A549 (cell line): ENCODE measurements at regions not wholly inside any gene's neighbourhood (a gene's known extent, or its start where the extent isn't known, plus 50 kb on each side); places are given as distances from the start of the nearest gene placed in this dataset.

Source experiments
- ATAC-seq, 2 experiments: fragments of 200-7000 bp in 1 of 2; fragments of >200 bp in 1 of 2; cut with Nextera tagmentation in 1 of 2; cut with Tn5 transposase in 1 of 2; 3 replicates each; pipeline versions ENCODE4 v1.8.0 to v1.9.1; 2018 to 2020; ENCODE audit warnings: mild to moderate bottlenecking in 1 of 2, moderate library complexity in 1 of 2
- CTCF ChIA-PET: fragments of 300-600 bp; sonication (Branson Sonifier 250); formaldehyde crosslinking; extraction: SDS; loops from one replicate; lab custom pipeline; 2021; ENCODE audit warnings: antibody characterized with exemption, inconsistent platforms; lab: Yijun Ruan, JAX
- POLR2A ChIA-PET: fragments of 350-600 bp; formaldehyde crosslinking; extraction: SDS; loops from one replicate; lab custom pipeline; 2021; ENCODE audit warnings: antibody characterized with exemption, inconsistent platforms; lab: Yijun Ruan, JAX
- DNase-seq, 2 experiments: peaks; one replicate each; pipeline versions ENCODE4 v3.0.0 to v3.0.0-alpha.2; 2011 to 2016; ENCODE audit warnings: low read depth in 1 of 2, low spot score in 1 of 2
- FAIRE-seq: peaks from 2 replicates; lab custom pipeline; 2011; peaks lifted over from hg19 to GRCh38; lab: Jason Lieb, UNC
- H3K27ac ChIP-seq, 2 experiments: fragments of >200 bp; sonication (Bioruptor Twin); formaldehyde crosslinking; 3 replicates each; pipeline ENCODE4 v1.5.1; 2016 to 2017
- H3K4me1 ChIP-seq: fragments of >200 bp; sonication (Bioruptor Twin); formaldehyde crosslinking; 3 replicates; pipeline ENCODE4 v1.6.1; 2016
- H3K4me2 ChIP-seq: fragments of >200 bp; sonication (Bioruptor Twin); formaldehyde crosslinking; 3 replicates; pipeline ENCODE4 v1.6.1; 2016
- H3K4me3 ChIP-seq: fragments of >200 bp; sonication (Bioruptor Twin); formaldehyde crosslinking; 3 replicates; pipeline ENCODE4 v1.5.1; 2016
- H3K9me3 ChIP-seq: fragments of >200 bp; sonication (Bioruptor Twin); formaldehyde crosslinking; 3 replicates; pipeline ENCODE4 v1.6.1; 2016
- CBX8 ChIP-seq: fragments of 200-600 bp; sonication (generic); IDR thresholded peaks from 2 replicates; pipeline ENCODE4 v1.6.1; 2016
- CEBPB ChIP-seq, 2 experiments: fragments of >200 bp in 1 of 2; sonication (Bioruptor Twin) in 1 of 2; formaldehyde crosslinking in 1 of 2; IDR thresholded peaks; 2 replicates each; pipeline ENCODE4 v1.6.1; 2012 to 2016
- EHF ChIP-seq: fragments of 250-450 bp; sonication (Bioruptor Pico); IDR thresholded peaks from 2 replicates; pipeline ENCODE4 v1.5.0; 2020; ENCODE audit warnings: mild to moderate bottlenecking
- EHMT2 ChIP-seq: fragments of 200-600 bp; sonication (generic); IDR thresholded peaks from 2 replicates; pipeline ENCODE4 v1.6.1; 2016; ENCODE audit warnings: antibody characterized with exemption, low read depth, mild to moderate bottlenecking, moderate library complexity
- EP300 ChIP-seq, 2 experiments: fragments of >200 bp; sonication (Bioruptor Twin); formaldehyde crosslinking; IDR thresholded peaks; 2 replicates in 1 of 2; 3 replicates in 1 of 2; pipeline ENCODE4 v1.6.1; 2016 to 2017
- ESRRA ChIP-seq: fragments of 150-350 bp; IDR thresholded peaks from 2 replicates; pipeline ENCODE4 v1.6.1; 2014; ENCODE audit warnings: mild to moderate bottlenecking, low read length, borderline replicate concordance
- FOSB ChIP-seq: fragments of 250-450 bp; sonication (Bioruptor Pico); IDR thresholded peaks from 2 replicates; pipeline ENCODE4 v1.5.0; 2020; ENCODE audit warnings: mild to moderate bottlenecking, moderate library complexity
- FOSL2 ChIP-seq, 2 experiments: fragments of 450-650 bp in 1 of 2; fragments of >200 bp in 1 of 2; sonication (Bioruptor Twin) in 1 of 2; formaldehyde crosslinking; IDR thresholded peaks; 2 replicates each; pipeline versions ENCODE4 v1.5.0 to v1.6.1; 2016 to 2020; ENCODE audit warnings: mild to moderate bottlenecking in 1 of 2, moderate library complexity in 1 of 2
- HEYL ChIP-seq: fragments of 250-450 bp; sonication (Bioruptor Pico); IDR thresholded peaks from 2 replicates; pipeline ENCODE4 v1.8.0; 2021; ENCODE audit warnings: mild to moderate bottlenecking, moderate library complexity
- HOXA7 ChIP-seq: fragments of 250-450 bp; sonication (Bioruptor Pico); IDR thresholded peaks from 2 replicates; pipeline ENCODE4 v1.5.0; 2020; ENCODE audit warnings: mild to moderate bottlenecking, moderate library complexity
- JUNB ChIP-seq: fragments of >200 bp; sonication (Bioruptor Twin); formaldehyde crosslinking; IDR thresholded peaks from 2 replicates; pipeline ENCODE4 v1.6.1; 2016
- KDM1A ChIP-seq: fragments of 200-600 bp; sonication (generic); IDR thresholded peaks from 2 replicates; pipeline ENCODE4 v1.6.1; 2016; ENCODE audit warnings: low read depth, mild to moderate bottlenecking
- MAFK ChIP-seq: fragments of 450-650 bp; IDR thresholded peaks from 2 replicates; pipeline ENCODE4 v1.6.1; 2014; ENCODE audit not compliant: partially characterized antibody
- NR3C1 ChIP-seq: fragments of >200 bp; sonication (Bioruptor Twin); formaldehyde crosslinking; IDR thresholded peaks from 3 replicates; pipeline ENCODE4 v1.6.1; 2017
- POLR2A ChIP-seq: IDR thresholded peaks from 2 replicates; pipeline ENCODE4 v1.6.1; 2012; ENCODE audit warnings: mild to moderate bottlenecking, low read length
- RFX5 ChIP-seq: fragments of 450-650 bp; IDR thresholded peaks from 2 replicates; pipeline ENCODE4 v1.7.1; 2014; ENCODE audit warnings: antibody characterized with exemption, mild to moderate bottlenecking, moderate library complexity
- RNF2 ChIP-seq: fragments of 200-600 bp; sonication (generic); IDR thresholded peaks from 2 replicates; pipeline ENCODE4 v1.6.1; 2016; ENCODE audit warnings: low read depth, mild to moderate bottlenecking, antibody characterized with exemption, moderate library complexity, borderline replicate concordance
- SREBF2 ChIP-seq: fragments of 450-650 bp; IDR thresholded peaks from 2 replicates; pipeline ENCODE4 v1.6.1; 2014; ENCODE audit warnings: mild to moderate bottlenecking, moderate library complexity
- TP53 ChIP-seq: fragments of 250-450 bp; sonication (Bioruptor Pico); IDR thresholded peaks from 2 replicates; pipeline ENCODE4 v1.5.0; 2021; ENCODE audit warnings: mild to moderate bottlenecking, moderate library complexity
- ZSCAN20 ChIP-seq: fragments of 250-450 bp; sonication (Bioruptor Pico); IDR thresholded peaks from 2 replicates; pipeline ENCODE4 v1.8.0; 2022; ENCODE audit warnings: mild to moderate bottlenecking, moderate library complexity
- WGBS: methylation state at CpG from one replicate; pipeline ENCODE4 v1.1.6; 2017; ENCODE audit errors: missing lambda C conversion rate; 5-methylcytosine and 5-hydroxymethylcytosine counted together
- TF ChIP-seq, protein P1 (sequence below): fragments of 150-350 bp; IDR thresholded peaks from 2 replicates; pipeline ENCODE4 v1.6.1; 2014; ENCODE audit warnings: low read depth, mild to moderate bottlenecking, low read length

DNA sequence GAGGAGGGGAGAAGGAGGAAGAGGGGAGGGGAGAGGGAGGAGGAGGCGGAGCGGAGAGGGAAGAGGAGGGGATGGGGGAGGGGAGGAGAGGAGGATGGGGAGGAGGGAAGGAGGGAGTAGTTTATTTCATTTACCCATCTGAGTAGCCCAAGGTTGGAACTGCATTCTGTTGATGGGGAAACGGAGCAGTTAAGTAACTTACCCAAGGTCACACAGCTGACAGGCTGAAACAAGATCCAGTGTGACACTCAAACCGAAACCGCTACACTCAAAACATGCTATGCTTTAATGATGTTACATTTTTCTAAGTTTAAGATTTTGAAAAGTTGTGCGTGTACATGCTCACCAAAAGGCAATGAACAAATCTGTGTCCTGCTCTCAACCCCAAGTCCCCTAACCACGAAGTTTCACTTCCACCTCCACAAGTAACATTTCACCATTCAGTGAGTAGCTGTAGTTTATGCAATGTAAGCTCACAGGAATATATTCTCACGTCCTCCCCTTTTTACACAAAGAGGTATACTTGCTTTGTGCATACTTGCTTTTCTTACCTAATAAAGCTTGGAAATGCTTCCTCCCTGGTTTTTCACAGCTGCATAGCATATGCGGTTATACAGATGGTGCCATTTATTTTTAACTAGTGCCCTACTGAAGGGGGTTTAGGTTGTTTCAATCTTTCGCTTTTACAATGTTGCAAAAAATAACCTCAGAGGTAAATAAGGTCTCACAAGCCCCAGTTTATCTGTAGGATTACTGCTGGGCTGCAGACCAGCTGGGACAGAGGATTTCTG, 275.3 kb downstream of the PARN start:
- Histone ChIP-seq H3K4me3 (no peak overlapping the region), H3K9me3 (no peaks in the 10 kb centered on the region), H3K4me2 (peak overlapping the region; percentile 31), H3K27ac (peak overlapping the region; percentile 47 to 98; a peak in 5 of 6 replicates), H3K4me1 (peaks cover 30% of the 10 kb centered on the region)
- TF ChIP-seq HEYL (CRISPR knock-in tag): no peak
- no peak for TF ChIP-seq CBX8
- TF ChIP-seq CEBPB (IDR thresholded peaks at IDR 0.05): no peak
- TF ChIP-seq MAFK: no peak
- TF ChIP-seq ESRRA: no peak
- FAIRE-seq (no peak), DNase-seq (peak in 1 of 2 experiments; percentile 49), ATAC-seq (no peak; a peak in 1 of 6 replicates)
- CTCF ChIA-PET: interaction anchor here (0.6 to 1.0 kb wide), 2 partner anchors 54 to 1773 kb away, joined by 3 read pairs; no protein-coding TSS in a partner anchor
- WGBS: 64% methylated on average over 8 of the region's 10 CpGs
- POLR2A ChIA-PET: no interaction called here

DNA sequence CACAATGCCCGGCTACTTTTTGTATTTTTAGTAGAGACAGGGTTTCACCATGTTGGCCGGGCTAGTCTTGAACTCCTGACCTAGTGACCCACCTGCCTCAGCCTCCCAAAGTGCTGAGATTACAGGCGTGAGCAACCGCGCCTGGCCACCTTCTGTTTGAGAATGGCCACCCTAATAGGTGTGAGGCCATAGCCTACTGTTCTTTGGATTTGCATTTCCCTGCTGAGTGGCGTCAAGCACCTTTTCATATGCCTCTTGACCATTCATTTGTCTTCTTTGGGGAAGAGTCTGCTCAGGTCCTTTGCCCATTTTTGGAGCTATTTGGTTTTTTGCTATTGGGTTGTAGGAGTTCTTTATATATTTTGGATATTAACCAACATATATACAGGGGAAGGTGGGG, 276.7 kb downstream of the PARN start:
- H3K9me3 ChIP-seq: no peaks in the 10 kb centered on the region
- H3K4me1 ChIP-seq: peaks cover 23% of the 10 kb centered on the region; the same call in 2 of the 3 replicates
- 95% methylated on average over 6 of the region's 6 CpGs for WGBS
- TF ChIP-seq CBX8 (no peak), FOSL2 (IDR thresholded peaks at IDR 0.05) (no peak), FOSL2 (CRISPR knock-in tag; IDR thresholded peaks at IDR 0.05) (no peak), EHMT2 (no peak), ZSCAN20 (no peak), SREBF2 (no peak), RFX5 (no peak)
- TF ChIP-seq, all 56 proteins: peak for 0
- Histone ChIP-seq H3K27ac (peak overlapping the region in 1 of 2 experiments; percentile 98; a peak in 3 of 6 replicates), H3K4me3 (no peak overlapping the region), H3K4me2 (no peak overlapping the region)
- FAIRE-seq: no peak
- ATAC-seq: no peak
- DNase-seq: no peak
- ChIA-PET POLR2A (no interaction called here), CTCF (no interaction called here)

DNA sequence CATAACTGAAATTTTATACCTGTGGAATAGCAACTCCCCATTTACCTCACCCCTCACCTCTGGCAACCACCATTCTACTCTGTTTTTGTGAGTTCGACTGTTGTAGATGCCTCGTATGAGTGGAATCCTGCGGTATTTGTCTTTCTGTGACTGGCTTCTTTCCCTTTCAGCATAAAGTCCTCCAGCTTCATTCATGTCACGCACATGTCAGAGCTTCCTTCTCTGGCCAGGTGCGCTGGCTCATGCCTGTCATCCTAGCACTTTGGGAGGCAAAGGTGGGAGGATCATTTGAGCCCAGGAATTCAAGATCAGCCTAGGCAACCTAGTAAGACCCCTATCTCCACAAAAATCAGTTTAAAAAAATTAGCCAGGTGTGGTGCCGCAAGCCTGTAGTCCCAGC, 278.4 kb downstream of the PARN start:
- CTCF ChIA-PET: no interaction called here
- peaks cover 20% of the 10 kb centered on the region; the same call in 2 of the 3 replicates for H3K4me1 ChIP-seq
- no peak overlapping the region for H3K4me2 ChIP-seq
- no peak for TF ChIP-seq CBX8
- no peak for TF ChIP-seq SREBF2
- no peak for TF ChIP-seq EHF (CRISPR knock-in tag)
- no peak for TF ChIP-seq MAFK
- no peak for TF ChIP-seq FOSB
- TF ChIP-seq, protein P1, sequence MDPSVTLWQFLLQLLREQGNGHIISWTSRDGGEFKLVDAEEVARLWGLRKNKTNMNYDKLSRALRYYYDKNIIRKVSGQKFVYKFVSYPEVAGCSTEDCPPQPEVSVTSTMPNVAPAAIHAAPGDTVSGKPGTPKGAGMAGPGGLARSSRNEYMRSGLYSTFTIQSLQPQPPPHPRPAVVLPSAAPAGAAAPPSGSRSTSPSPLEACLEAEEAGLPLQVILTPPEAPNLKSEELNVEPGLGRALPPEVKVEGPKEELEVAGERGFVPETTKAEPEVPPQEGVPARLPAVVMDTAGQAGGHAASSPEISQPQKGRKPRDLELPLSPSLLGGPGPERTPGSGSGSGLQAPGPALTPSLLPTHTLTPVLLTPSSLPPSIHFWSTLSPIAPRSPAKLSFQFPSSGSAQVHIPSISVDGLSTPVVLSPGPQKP: no peak
- TF ChIP-seq CEBPB (IDR thresholded peaks at IDR 0.05): no peak
- TF ChIP-seq KDM1A: no peak
- no peak for TF ChIP-seq ESRRA
- TF ChIP-seq NR3C1: no peak
- TF ChIP-seq RNF2: no peak
- TF ChIP-seq POLR2A: no peak
- TF ChIP-seq HOXA7 (CRISPR knock-in tag): no peak
- TF ChIP-seq TP53: no peak
- no peak for TF ChIP-seq JUNB
- no peak for TF ChIP-seq ZSCAN20
- no peak for TF ChIP-seq HEYL (CRISPR knock-in tag)
- no peak for TF ChIP-seq EP300 (IDR thresholded peaks at IDR 0.05)
- TF ChIP-seq, all 56 proteins: peak for 0
- ATAC-seq (no peak), FAIRE-seq (no peak), DNase-seq (no peak)
- 82% methylated on average over 6 of the region's 6 CpGs for WGBS
- H3K27ac ChIP-seq: peak overlapping the region in 1 of 2 experiments; percentile 7; a peak in 1 of 6 replicates
- H3K4me3 ChIP-seq: no peak overlapping the region
- POLR2A ChIA-PET: interaction anchor here (0.6 to 0.8 kb wide), 2 partner anchors 8 to 230 kb away, joined by 3 read pairs; no protein-coding TSS in a partner anchor
- no peaks in the 10 kb centered on the region for H3K9me3 ChIP-seq
